ENCODE measurements at regions not wholly inside any gene's neighbourhood (a gene's known extent, or its start where the extent isn't known, plus 50 kb on each side); places are given as distances from the start of the nearest gene placed in this dataset.

GRCh38 chr12:61566183-61566582 is 694.0 kb upstream of the USP15 start (continued):
- TF ChIP-seq ZNF274 (IDR thresholded peaks at IDR 0.05; ENCODE audit: low read depth, low read length): no peak
- no peak for TF ChIP-seq ATF3 (IDR thresholded peaks at IDR 0.05)
- TF ChIP-seq POLR2A (IDR thresholded peaks at IDR 0.05; ENCODE audit: borderline replicate concordance, extremely low read depth, insufficient read depth, insufficient read length): no peak
- no peak for TF ChIP-seq EZH2phosphoT487 (IDR thresholded peaks at IDR 0.05; ENCODE audit: borderline replicate concordance)
- TF ChIP-seq CEBPB (IDR thresholded peaks at IDR 0.05; ENCODE audit: low read depth): no peak
- no peak for TF ChIP-seq SIN3A (IDR thresholded peaks at IDR 0.05; ENCODE audit: low read depth)

GRCh38 chr12:61574339-61574738 is 685.9 kb upstream of the USP15 start:
- H3K36me3 ChIP-seq (ENCODE audit: control insufficient read depth in 1 of 2, insufficient read depth in 2 of 2, low read length in 2 of 2): no peaks in the 10 kb centered on the region
- no peak overlapping the region for H3K27ac ChIP-seq (ENCODE audit: low read depth, low read length)
- no peak for TF ChIP-seq POLR2AphosphoS5 (IDR thresholded peaks at IDR 0.05; ENCODE audit: low read depth, low read length)
- TF ChIP-seq CTCF (IDR thresholded peaks at IDR 0.05 in 2 of 3, conservative IDR thresholded peaks at IDR 0.05 in 1 of 3; ENCODE audit: borderline replicate concordance in 1 of 3, insufficient read depth in 1 of 3, low read depth in 2 of 3, low read length in 2 of 3): no peak
- TF ChIP-seq CBX3 (IDR thresholded peaks at IDR 0.05; ENCODE audit: low read depth): no peak
- H3K9me3 ChIP-seq (ENCODE audit: control insufficient read depth in 1 of 2, insufficient read depth in 1 of 2, low read depth in 1 of 2, low read length in 2 of 2): no peaks in the 10 kb centered on the region
- H3K9me2 ChIP-seq (ENCODE audit: insufficient read depth): no peaks in the 10 kb centered on the region
- no peaks in the 10 kb centered on the region for H4K20me1 ChIP-seq (ENCODE audit: insufficient read depth)
- no peak for ATAC-seq
- no peaks in the 10 kb centered on the region for H3K27me3 ChIP-seq (ENCODE audit: insufficient read depth, low read length)
- ChIA-PET POLR2A (no interaction called here), RAD21 (ENCODE audit: low non-redundant PET in 1 of 2, low total read pairs in 2 of 2, uncharacterized antibody in 2 of 2, unreplicated experiment in 2 of 2) (no interaction called here), CTCF (no interaction called here)
- DNase-seq (ENCODE audit: low read depth, low spot score): no peak
- H2AFZ ChIP-seq (ENCODE audit: low read depth, low read length, poor library complexity, severe bottlenecking): no peak overlapping the region
- H3K79me2 ChIP-seq (ENCODE audit: insufficient read depth, low read length): no peaks in the 10 kb centered on the region
- no peak overlapping the region for H3K4me3 ChIP-seq (replicated peaks in 1 of 2; ENCODE audit: low read depth in 1 of 2, low read length in 2 of 2)
- H3K4me2 ChIP-seq (ENCODE audit: low read length): no peak overlapping the region
- no peaks in the 10 kb centered on the region for H3K4me1 ChIP-seq (ENCODE audit: control insufficient read depth in 1 of 2, insufficient read depth in 2 of 2, low read length in 2 of 2)
- no TSS peak for BruUV-seq (replicated peaks)
- intact Hi-C loops (cut with micrococcal nuclease): no loop called here
- H3K9ac ChIP-seq (ENCODE audit: low read length): no peak overlapping the region
